NCI-H524 (cell line): ENCODE measurements at regions not wholly inside any gene's neighbourhood (a gene's known extent, or its start where the extent isn't known, plus 50 kb on each side); places are given as distances from the start of the nearest gene placed in this dataset.

Source experiments
- DNase-seq, 2 experiments: peaks; one replicate each; lab custom pipeline; 2025; lab: John Stamatoyannopoulos, UW

GRCh38 chr13:47251771-47252170 is 354.9 kb upstream of the HTR2A start:
- no peak for DNase-seq

- DNase-seq = no peak
These were observed 353.3 kb upstream of the HTR2A start for GRCh38 chr13:47250146-47250545.

GRCh38 chr13:47249266-47249665 is 352.4 kb upstream of the HTR2A start:
- no peak for DNase-seq

- DNase-seq = no peak
These were observed 344.6 kb upstream of the HTR2A start for GRCh38 chr13:47241446-47241845.

- no peak for DNase-seq
These were observed 342.2 kb upstream of the HTR2A start for GRCh38 chr13:47239025-47239424.

- DNase-seq = no peak
These were observed 340.7 kb upstream of the HTR2A start for GRCh38 chr13:47237571-47237970.

GRCh38 chr13:47233734-47234133 is 336.9 kb upstream of the HTR2A start:
- no peak for DNase-seq

- no peak for DNase-seq
These were observed 335.7 kb upstream of the HTR2A start for GRCh38 chr13:47232516-47232915.

GRCh38 chr13:47230155-47230554 is 333.3 kb upstream of the HTR2A start:
- no peak for DNase-seq

- no peak for DNase-seq
These were observed 329.7 kb upstream of the HTR2A start for GRCh38 chr13:47226516-47226915.

GRCh38 chr13:47220453-47221140 is 323.7 kb upstream of the HTR2A start:
- peak in 1 of 2 experiments; percentile 50 for DNase-seq

GRCh38 chr13:47218611-47219010 is 321.8 kb upstream of the HTR2A start:
- no peak for DNase-seq

GRCh38 chr13:47216176-47216822 is 319.4 kb upstream of the HTR2A start:
- DNase-seq = no peak

GRCh38 chr13:47215736-47216135 is 318.9 kb upstream of the HTR2A start:
- no peak for DNase-seq

- DNase-seq = no peak
These were observed 316.2 kb upstream of the HTR2A start for GRCh38 chr13:47213047-47213446.

- DNase-seq = no peak
These were observed 314.3 kb upstream of the HTR2A start for GRCh38 chr13:47211106-47211505.

- no peak for DNase-seq
These were observed 309.3 kb upstream of the HTR2A start for GRCh38 chr13:47206111-47206510.

- no peak for DNase-seq
These were observed 293.9 kb upstream of the HTR2A start for GRCh38 chr13:47190696-47191305.

- DNase-seq = no peak
These were observed 291.9 kb upstream of the HTR2A start for GRCh38 chr13:47188802-47189201.

- DNase-seq = no peak
These were observed 289.6 kb upstream of the HTR2A start for GRCh38 chr13:47186471-47186870.

- DNase-seq = no peak
These were observed 287.5 kb upstream of the HTR2A start for GRCh38 chr13:47184321-47184720.

- DNase-seq = no peak
These were observed 282.5 kb upstream of the HTR2A start for GRCh38 chr13:47179321-47179720.
